Endothelial cell (in vitro differentiated cells): ENCODE measurements at regions not wholly inside any gene's neighbourhood (a gene's known extent, or its start where the extent isn't known, plus 50 kb on each side); places are given as distances from the start of the nearest gene placed in this dataset.

Source experiments
- DNase-seq: peaks from one replicate; pipeline ENCODE4 v3.0.0; 2021; ENCODE audit warnings: low spot score
- H3K27ac Mint-ChIP-seq: one replicate; pipeline ENCODE4 v1.8.0; 2021; ENCODE audit warnings: mixed read lengths, inconsistent platforms; ENCODE audit not compliant: unreplicated experiment
- H3K27me3 Mint-ChIP-seq: one replicate; pipeline ENCODE4 v1.8.0; 2021; ENCODE audit warnings: mild to moderate bottlenecking, moderate library complexity, mixed read lengths, inconsistent platforms; ENCODE audit not compliant: unreplicated experiment
- H3K36me3 Mint-ChIP-seq: one replicate; pipeline ENCODE4 v1.8.0; 2021; ENCODE audit warnings: mild to moderate bottlenecking, low read depth, mixed read lengths, inconsistent platforms; ENCODE audit not compliant: unreplicated experiment
- H3K4me1 Mint-ChIP-seq: one replicate; pipeline ENCODE4 v1.8.0; 2021; ENCODE audit warnings: mild to moderate bottlenecking, mixed read lengths, inconsistent platforms; ENCODE audit not compliant: unreplicated experiment
- H3K4me3 Mint-ChIP-seq: one replicate; pipeline ENCODE4 v1.8.0; 2021; ENCODE audit warnings: mild to moderate bottlenecking, mixed read lengths, inconsistent platforms; ENCODE audit not compliant: unreplicated experiment
- H3K9me3 Mint-ChIP-seq: one replicate; pipeline ENCODE4 v1.8.0; 2021; ENCODE audit warnings: mixed read lengths, inconsistent platforms; ENCODE audit not compliant: unreplicated experiment
- TF ChIP-seq, protein P1 (sequence below): fragments of 200-600 bp; sonication (generic); IDR thresholded peaks from one replicate; pipeline ENCODE4 v1.5.0; 2021; ENCODE audit warnings: antibody characterized with exemption; ENCODE audit not compliant: unreplicated experiment

GRCh38 chr12:46946137-46946536 is 120.3 kb upstream of the SLC38A4 start:
- Mint-ChIP-seq H3K4me1 (no peaks in the 10 kb centered on the region), H3K27ac (no peak overlapping the region), H3K27me3 (no peaks in the 10 kb centered on the region), H3K4me3 (no peak overlapping the region), H3K36me3 (no peaks in the 10 kb centered on the region), H3K9me3 (no peaks in the 10 kb centered on the region)
- TF ChIP-seq, protein P1, sequence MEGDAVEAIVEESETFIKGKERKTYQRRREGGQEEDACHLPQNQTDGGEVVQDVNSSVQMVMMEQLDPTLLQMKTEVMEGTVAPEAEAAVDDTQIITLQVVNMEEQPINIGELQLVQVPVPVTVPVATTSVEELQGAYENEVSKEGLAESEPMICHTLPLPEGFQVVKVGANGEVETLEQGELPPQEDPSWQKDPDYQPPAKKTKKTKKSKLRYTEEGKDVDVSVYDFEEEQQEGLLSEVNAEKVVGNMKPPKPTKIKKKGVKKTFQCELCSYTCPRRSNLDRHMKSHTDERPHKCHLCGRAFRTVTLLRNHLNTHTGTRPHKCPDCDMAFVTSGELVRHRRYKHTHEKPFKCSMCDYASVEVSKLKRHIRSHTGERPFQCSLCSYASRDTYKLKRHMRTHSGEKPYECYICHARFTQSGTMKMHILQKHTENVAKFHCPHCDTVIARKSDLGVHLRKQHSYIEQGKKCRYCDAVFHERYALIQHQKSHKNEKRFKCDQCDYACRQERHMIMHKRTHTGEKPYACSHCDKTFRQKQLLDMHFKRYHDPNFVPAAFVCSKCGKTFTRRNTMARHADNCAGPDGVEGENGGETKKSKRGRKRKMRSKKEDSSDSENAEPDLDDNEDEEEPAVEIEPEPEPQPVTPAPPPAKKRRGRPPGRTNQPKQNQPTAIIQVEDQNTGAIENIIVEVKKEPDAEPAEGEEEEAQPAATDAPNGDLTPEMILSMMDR: no peak
- no peak for DNase-seq

- no peak overlapping the region for H3K4me3 Mint-ChIP-seq
- H3K27ac Mint-ChIP-seq: no peak overlapping the region
- no peaks in the 10 kb centered on the region for H3K36me3 Mint-ChIP-seq
- TF ChIP-seq, protein P1: no peak
- H3K4me1 Mint-ChIP-seq: no peaks in the 10 kb centered on the region
- no peak for DNase-seq
- no peaks in the 10 kb centered on the region for H3K9me3 Mint-ChIP-seq
- H3K27me3 Mint-ChIP-seq: no peaks in the 10 kb centered on the region
These were observed 123.2 kb upstream of the SLC38A4 start for GRCh38 chr12:46948936-46949545.

DNA sequence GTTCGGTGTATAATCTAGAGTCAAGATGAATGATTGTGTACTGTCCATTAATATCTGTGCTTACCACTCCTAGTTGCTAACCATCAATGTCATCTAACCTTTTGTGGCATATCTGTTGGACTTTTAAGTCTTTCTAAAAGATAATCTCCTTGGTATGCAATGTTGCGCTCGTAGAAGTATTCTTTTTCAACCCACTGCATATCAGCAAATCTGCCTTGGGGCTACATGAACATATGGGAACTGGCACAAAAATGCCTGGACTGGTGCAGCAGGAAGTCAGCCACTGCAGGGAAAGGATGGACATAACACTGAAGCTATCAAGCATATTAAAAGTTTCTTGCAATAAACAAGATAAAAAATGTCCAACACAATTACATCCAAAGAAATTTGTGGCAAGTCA is 124.3 kb upstream of the SLC38A4 start:
- Mint-ChIP-seq H3K27ac (no peak overlapping the region), H3K9me3 (no peaks in the 10 kb centered on the region), H3K4me3 (no peak overlapping the region), H3K27me3 (no peaks in the 10 kb centered on the region), H3K4me1 (no peaks in the 10 kb centered on the region), H3K36me3 (no peaks in the 10 kb centered on the region)
- TF ChIP-seq, protein P1: no peak
- no peak for DNase-seq

DNA sequence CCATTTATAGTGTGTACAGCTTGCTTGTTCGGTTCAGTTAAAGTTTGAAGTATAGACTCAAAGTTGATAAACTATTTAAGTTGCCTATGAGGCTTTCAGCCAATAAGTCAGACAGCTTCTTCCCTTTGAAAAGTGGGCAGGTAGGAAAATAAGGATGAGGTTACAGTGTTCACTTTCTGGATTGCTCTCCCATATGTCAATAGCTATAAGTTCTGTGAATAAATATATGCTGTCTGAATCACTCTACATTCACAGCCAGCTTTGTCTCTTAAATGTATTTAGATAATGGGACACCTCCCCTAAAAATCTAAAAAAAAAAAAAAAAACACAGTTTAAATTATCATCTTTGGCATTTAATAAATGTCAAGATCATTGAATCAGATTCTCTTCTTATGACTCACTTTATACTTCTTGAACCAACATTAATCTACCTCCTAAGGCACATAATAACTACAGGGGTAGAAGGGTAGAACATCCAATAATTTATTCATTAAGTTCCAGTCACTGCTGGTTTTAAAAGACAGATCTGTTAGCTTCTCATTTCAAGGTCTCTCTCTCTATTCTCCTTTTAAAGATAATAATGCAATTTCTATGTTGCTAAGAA is 126.4 kb upstream of the PCED1B start:
- Mint-ChIP-seq H3K36me3 (no peaks in the 10 kb centered on the region), H3K4me1 (no peaks in the 10 kb centered on the region), H3K27me3 (peaks cover 2% of the 10 kb centered on the region), H3K9me3 (no peaks in the 10 kb centered on the region), H3K4me3 (no peak overlapping the region), H3K27ac (no peak overlapping the region)
- DNase-seq: no peak
- TF ChIP-seq, protein P1: no peak

GRCh38 chr12:46956451-46957035 is 122.9 kb upstream of the PCED1B start:
- H3K27me3 Mint-ChIP-seq: peaks cover 3% of the 10 kb centered on the region
- TF ChIP-seq, protein P1: no peak
- no peaks in the 10 kb centered on the region for H3K36me3 Mint-ChIP-seq
- no peaks in the 10 kb centered on the region for H3K9me3 Mint-ChIP-seq
- no peak overlapping the region for H3K4me3 Mint-ChIP-seq
- no peaks in the 10 kb centered on the region for H3K4me1 Mint-ChIP-seq
- H3K27ac Mint-ChIP-seq: no peak overlapping the region
- DNase-seq: no peak
